GM23248 (cell line): ENCODE measurements at regions not wholly inside any gene's neighbourhood (a gene's known extent, or its start where the extent isn't known, plus 50 kb on each side); places are given as distances from the start of the nearest gene placed in this dataset.
"Not testable (repeated sequence)": the region's sequence is repeated elsewhere in the genome, so short reads cannot be mapped to it uniquely, and the experiment has no call there.

Source experiments
- EZH2 ChIP-seq: fragments of 200-600 bp; sonication (generic); IDR thresholded peaks from 2 replicates; pipeline ENCODE4 v1.6.1; 2018; ENCODE audit warnings: antibody characterized with exemption, mild to moderate bottlenecking; ENCODE audit not compliant: insufficient read depth, poor library complexity, severe bottlenecking
- EZH2phosphoT487 ChIP-seq: fragments of 200-600 bp; sonication (generic); IDR thresholded peaks from 2 replicates; pipeline ENCODE4 v1.6.1; 2018; ENCODE audit warnings: antibody characterized with exemption, moderate library complexity, mild to moderate bottlenecking, low read depth; ENCODE audit not compliant: insufficient read depth

DNA sequence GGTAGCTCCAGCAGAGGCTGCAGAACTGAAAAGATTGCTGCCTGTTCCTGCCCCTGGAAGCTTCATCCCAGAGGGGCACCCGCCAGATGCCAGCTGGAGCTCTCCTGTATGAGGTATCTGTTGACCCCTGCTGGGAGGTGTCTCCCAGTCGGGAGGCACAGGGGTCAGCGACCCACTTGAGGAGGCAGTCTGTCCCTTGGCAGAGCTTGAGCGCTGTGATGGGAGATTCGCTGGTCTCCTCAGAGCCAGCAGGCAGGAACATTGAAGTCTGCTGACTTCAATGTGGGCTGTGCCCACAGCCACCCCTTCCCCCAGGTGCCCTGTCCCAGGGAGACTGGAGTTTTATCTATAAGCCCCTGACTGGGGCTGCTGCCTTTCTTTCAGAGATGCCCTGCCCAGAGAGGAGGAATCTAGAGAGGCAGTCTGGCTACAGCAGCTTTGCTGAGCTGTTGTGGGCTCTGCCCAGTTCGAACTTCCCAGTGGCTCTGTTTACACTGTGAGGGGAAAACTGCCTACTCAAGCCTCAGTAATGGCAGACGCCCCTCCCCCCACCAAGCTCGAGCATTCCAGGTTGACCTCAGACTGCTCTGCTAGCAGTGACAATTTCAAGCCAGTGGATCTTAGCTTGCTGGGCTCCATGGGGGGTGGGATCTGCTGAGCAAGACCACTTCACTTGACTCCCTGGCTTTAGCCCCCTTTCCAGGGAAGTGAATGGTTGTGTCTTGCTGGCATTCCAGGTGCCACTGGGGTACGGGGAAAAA lies 622.3 kb upstream of the ACTRT1 start:
- TF ChIP-seq EZH2phosphoT487, EZH2: not testable (repeated sequence)
